ENCODE measurements at regions not wholly inside any gene's neighbourhood (a gene's known extent, or its start where the extent isn't known, plus 50 kb on each side); places are given as distances from the start of the nearest gene placed in this dataset.

DNA sequence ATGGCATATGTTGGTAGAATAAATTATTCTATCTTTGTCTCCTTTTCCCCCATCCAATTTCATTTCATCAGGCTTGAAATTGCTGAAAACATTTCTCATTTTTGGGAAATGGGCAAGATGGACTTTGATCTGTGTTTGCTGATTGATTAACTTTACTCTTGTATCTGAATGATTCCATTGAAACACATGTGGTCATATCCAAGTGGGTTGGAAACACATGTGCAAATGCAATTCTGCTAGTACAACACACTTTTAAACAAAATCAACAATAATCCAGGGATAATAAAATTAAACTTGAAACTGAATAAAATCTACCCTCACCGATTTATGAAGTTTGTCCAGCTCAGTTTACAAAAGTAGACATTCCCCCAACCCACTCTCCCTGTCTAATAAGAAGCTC, 96.9 kb downstream of the EPDR1 start:
- TF ChIP-seq CEBPB (IDR thresholded peaks at IDR 0.05) (no peak), TCF12 (IDR thresholded peaks at IDR 0.05; ENCODE audit: low read depth) (no peak), YY1 (IDR thresholded peaks at IDR 0.05; ENCODE audit: low read depth) (no peak), NFIC (IDR thresholded peaks at IDR 0.05) (no peak), TEAD4 (IDR thresholded peaks at IDR 0.05) (no peak)
- TF ChIP-seq, protein P1, sequence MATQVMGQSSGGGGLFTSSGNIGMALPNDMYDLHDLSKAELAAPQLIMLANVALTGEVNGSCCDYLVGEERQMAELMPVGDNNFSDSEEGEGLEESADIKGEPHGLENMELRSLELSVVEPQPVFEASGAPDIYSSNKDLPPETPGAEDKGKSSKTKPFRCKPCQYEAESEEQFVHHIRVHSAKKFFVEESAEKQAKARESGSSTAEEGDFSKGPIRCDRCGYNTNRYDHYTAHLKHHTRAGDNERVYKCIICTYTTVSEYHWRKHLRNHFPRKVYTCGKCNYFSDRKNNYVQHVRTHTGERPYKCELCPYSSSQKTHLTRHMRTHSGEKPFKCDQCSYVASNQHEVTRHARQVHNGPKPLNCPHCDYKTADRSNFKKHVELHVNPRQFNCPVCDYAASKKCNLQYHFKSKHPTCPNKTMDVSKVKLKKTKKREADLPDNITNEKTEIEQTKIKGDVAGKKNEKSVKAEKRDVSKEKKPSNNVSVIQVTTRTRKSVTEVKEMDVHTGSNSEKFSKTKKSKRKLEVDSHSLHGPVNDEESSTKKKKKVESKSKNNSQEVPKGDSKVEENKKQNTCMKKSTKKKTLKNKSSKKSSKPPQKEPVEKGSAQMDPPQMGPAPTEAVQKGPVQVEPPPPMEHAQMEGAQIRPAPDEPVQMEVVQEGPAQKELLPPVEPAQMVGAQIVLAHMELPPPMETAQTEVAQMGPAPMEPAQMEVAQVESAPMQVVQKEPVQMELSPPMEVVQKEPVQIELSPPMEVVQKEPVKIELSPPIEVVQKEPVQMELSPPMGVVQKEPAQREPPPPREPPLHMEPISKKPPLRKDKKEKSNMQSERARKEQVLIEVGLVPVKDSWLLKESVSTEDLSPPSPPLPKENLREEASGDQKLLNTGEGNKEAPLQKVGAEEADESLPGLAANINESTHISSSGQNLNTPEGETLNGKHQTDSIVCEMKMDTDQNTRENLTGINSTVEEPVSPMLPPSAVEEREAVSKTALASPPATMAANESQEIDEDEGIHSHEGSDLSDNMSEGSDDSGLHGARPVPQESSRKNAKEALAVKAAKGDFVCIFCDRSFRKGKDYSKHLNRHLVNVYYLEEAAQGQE (IDR thresholded peaks at IDR 0.05; ENCODE audit: low read depth) = no peak

DNA sequence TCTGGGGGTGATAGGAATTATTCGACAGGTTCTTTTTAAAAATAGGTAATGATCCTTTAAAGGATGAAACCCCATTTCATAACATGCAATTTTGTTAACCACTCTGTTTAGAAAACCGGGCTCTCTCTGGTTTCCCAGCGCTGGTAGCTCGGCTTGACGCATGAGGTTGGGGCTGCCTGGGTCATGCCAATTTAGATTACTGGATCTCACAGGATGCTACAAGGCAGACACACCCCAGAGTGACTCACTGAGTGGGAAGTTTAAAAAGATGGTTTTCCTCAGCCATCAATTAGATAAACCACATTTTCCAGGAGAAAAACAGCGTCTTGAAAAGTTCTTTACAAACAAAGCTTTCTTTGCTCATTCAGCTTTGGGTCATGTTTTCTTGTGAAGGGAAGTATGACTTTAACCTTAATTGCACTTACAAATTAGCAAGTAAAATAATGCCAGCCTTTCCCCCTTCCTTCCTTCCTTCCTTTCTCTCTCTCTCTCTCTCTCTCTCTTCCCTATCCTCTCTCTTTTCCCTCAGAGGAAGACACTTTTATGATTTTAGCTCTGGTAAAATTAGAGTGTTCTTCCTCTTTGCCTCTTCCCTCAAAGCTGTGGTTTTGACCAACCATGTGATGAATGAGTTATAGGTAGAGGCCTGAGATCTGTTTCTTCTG, 99.8 kb downstream of the EPDR1 start:
- TF ChIP-seq TAF1 (IDR thresholded peaks at IDR 0.05; ENCODE audit: low read depth) (no peak), CEBPB (IDR thresholded peaks at IDR 0.05) (no peak), NFIC (IDR thresholded peaks at IDR 0.05) (no peak), EGR1 (IDR thresholded peaks at IDR 0.05) (no peak), FOXM1 (IDR thresholded peaks at IDR 0.05; ENCODE audit: borderline replicate concordance, low read depth) (no peak), TEAD4 (IDR thresholded peaks at IDR 0.05) (no peak), EP300 (IDR thresholded peaks at IDR 0.05; ENCODE audit: borderline replicate concordance) (no peak), YY1 (IDR thresholded peaks at IDR 0.05; ENCODE audit: low read depth) (no peak)
- TF ChIP-seq, protein P2, sequence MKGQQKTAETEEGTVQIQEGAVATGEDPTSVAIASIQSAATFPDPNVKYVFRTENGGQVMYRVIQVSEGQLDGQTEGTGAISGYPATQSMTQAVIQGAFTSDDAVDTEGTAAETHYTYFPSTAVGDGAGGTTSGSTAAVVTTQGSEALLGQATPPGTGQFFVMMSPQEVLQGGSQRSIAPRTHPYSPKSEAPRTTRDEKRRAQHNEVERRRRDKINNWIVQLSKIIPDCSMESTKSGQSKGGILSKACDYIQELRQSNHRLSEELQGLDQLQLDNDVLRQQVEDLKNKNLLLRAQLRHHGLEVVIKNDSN (IDR thresholded peaks at IDR 0.05) = no peak
- TF ChIP-seq, protein P1 (IDR thresholded peaks at IDR 0.05; ENCODE audit: low read depth) = no peak

DNA sequence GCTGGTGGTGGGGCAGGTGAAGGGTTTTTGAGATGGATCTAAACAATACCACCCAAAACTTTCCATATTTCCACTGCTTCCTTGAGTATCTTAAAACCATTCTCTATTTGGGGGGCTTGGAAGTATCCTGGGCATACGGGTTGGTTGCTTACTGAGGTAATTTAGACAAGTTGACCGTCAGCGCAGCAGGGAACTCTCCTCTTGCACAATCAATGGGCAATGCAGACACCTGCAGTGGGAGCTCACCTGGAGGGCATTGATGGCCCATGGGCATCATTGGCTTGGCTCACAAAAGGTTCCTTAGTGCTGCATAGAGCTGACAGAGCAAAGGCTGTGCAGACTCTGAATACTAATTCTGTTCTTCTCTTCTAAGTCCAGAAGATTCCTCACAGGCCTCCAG, 101.5 kb downstream of the EPDR1 start:
- TF ChIP-seq CEBPB (IDR thresholded peaks at IDR 0.05) = no peak
- TF ChIP-seq EGR1 (IDR thresholded peaks at IDR 0.05) = no peak
- no peak for TF ChIP-seq FOXM1 (IDR thresholded peaks at IDR 0.05; ENCODE audit: borderline replicate concordance, low read depth)
- TF ChIP-seq RAD21 (IDR thresholded peaks at IDR 0.05; ENCODE audit: low read depth) = no peak
- no peak for TF ChIP-seq TAF1 (IDR thresholded peaks at IDR 0.05; ENCODE audit: low read depth)
- TF ChIP-seq NFIC (IDR thresholded peaks at IDR 0.05) = no peak
- no peak for TF ChIP-seq TCF12 (IDR thresholded peaks at IDR 0.05; ENCODE audit: low read depth)
- no peak for TF ChIP-seq EP300 (IDR thresholded peaks at IDR 0.05; ENCODE audit: borderline replicate concordance)

DNA sequence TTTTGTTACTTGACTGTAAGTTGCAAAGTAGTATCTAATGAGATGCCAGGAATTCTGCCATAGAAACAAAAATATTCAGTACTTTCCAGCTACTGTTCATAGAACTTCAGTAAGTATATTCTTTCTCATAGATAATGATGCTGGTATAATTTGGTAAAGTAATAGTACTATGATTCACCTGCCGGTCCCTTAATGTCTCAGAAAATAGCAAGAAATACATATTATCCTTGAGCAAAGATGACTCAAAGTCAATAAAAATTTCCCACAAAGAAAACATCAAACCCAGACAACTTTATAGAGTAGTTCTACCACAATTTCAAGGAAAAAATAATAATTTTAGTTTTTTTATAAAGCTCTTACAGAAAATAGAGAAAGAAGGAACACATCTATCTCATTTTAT, 105.4 kb downstream of the EPDR1 start:
- TF ChIP-seq EGR1 (IDR thresholded peaks at IDR 0.05) (no peak), TCF12 (IDR thresholded peaks at IDR 0.05; ENCODE audit: low read depth) (no peak), CEBPB (IDR thresholded peaks at IDR 0.05) (no peak), CREB1 (IDR thresholded peaks at IDR 0.05; ENCODE audit: low read depth) (no peak), TAF1 (IDR thresholded peaks at IDR 0.05; ENCODE audit: low read depth) (no peak), YY1 (IDR thresholded peaks at IDR 0.05; ENCODE audit: low read depth) (no peak), ZBTB7A (IDR thresholded peaks at IDR 0.05; ENCODE audit: low read depth) (no peak), EP300 (IDR thresholded peaks at IDR 0.05; ENCODE audit: borderline replicate concordance) (no peak), NFIC (IDR thresholded peaks at IDR 0.05) (no peak), TEAD4 (IDR thresholded peaks at IDR 0.05) (no peak), RAD21 (IDR thresholded peaks at IDR 0.05; ENCODE audit: low read depth) (no peak), FOXM1 (IDR thresholded peaks at IDR 0.05; ENCODE audit: borderline replicate concordance, low read depth) (no peak)
- TF ChIP-seq, protein P3, sequence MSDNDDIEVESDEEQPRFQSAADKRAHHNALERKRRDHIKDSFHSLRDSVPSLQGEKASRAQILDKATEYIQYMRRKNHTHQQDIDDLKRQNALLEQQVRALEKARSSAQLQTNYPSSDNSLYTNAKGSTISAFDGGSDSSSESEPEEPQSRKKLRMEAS (IDR thresholded peaks at IDR 0.05) = no peak
- TF ChIP-seq, protein P2 (IDR thresholded peaks at IDR 0.05) = no peak
- TF ChIP-seq, protein P1 (IDR thresholded peaks at IDR 0.05; ENCODE audit: low read depth) = no peak
